D341Med (cell line): ENCODE measurements at regions not wholly inside any gene's neighbourhood (a gene's known extent, or its start where the extent isn't known, plus 50 kb on each side); places are given as distances from the start of the nearest gene placed in this dataset.
"Not testable (repeated sequence)": the region's sequence is repeated elsewhere in the genome, so short reads cannot be mapped to it uniquely, and the experiment has no call there.

Source experiments
- DNase-seq: peaks from one replicate; pipeline ENCODE4 v3.0.0; 2012; ENCODE audit warnings: low spot score

GRCh38 chr21:31455506-31455905 lies 111.4 kb upstream of the TIAM1 start:
- no peak for DNase-seq

GRCh38 chr21:31450980-31451379 lies 106.9 kb upstream of the TIAM1 start:
- DNase-seq = no peak

- no peak for DNase-seq
These were observed 106.0 kb upstream of the TIAM1 start for GRCh38 chr21:31449921-31450535.

- DNase-seq = no peak
These were observed 104.4 kb upstream of the TIAM1 start for GRCh38 chr21:31448496-31448895.

GRCh38 chr21:31447505-31447904 lies 103.4 kb upstream of the TIAM1 start:
- DNase-seq = no peak

GRCh38 chr21:31446226-31446855 lies 102.3 kb upstream of the TIAM1 start:
- no peak for DNase-seq

- DNase-seq = no peak
These were observed 101.1 kb upstream of the TIAM1 start for GRCh38 chr21:31445137-31445536.

GRCh38 chr21:31443736-31444521 lies 99.9 kb upstream of the TIAM1 start:
- DNase-seq = no peak

- DNase-seq = no peak
These were observed 98.3 kb upstream of the TIAM1 start for GRCh38 chr21:31442339-31442738.

- no peak for DNase-seq
These were observed 85.4 kb upstream of the TIAM1 start for GRCh38 chr21:31429506-31429905.

- no peak for DNase-seq
These were observed 82.3 kb upstream of the TIAM1 start for GRCh38 chr21:31426235-31426797.

GRCh38 chr21:31425138-31425537 lies 81.1 kb upstream of the TIAM1 start:
- no peak for DNase-seq

- no peak for DNase-seq
These were observed 80.0 kb upstream of the TIAM1 start for GRCh38 chr21:31424058-31424457.

GRCh38 chr21:31420988-31421387 lies 76.9 kb upstream of the TIAM1 start:
- no peak for DNase-seq

GRCh38 chr21:31420354-31420753 lies 76.3 kb upstream of the TIAM1 start:
- no peak for DNase-seq

- DNase-seq = no peak
These were observed 74.4 kb upstream of the TIAM1 start for GRCh38 chr21:31418377-31419001.

- DNase-seq = not testable (repeated sequence)
These were observed 73.2 kb upstream of the TIAM1 start for GRCh38 chr21:31417214-31417613.

GRCh38 chr21:31416465-31416864 lies 72.4 kb upstream of the TIAM1 start:
- no peak for DNase-seq

GRCh38 chr21:31414263-31415000 lies 70.4 kb upstream of the TIAM1 start:
- no peak for DNase-seq

- no peak for DNase-seq
These were observed 69.6 kb upstream of the TIAM1 start for GRCh38 chr21:31413698-31414097.

- DNase-seq = no peak
These were observed 66.6 kb upstream of the TIAM1 start for GRCh38 chr21:31410499-31411131.
